Neural progenitor cell (in vitro differentiated cells): ENCODE measurements at regions not wholly inside any gene's neighbourhood (a gene's known extent, or its start where the extent isn't known, plus 50 kb on each side); places are given as distances from the start of the nearest gene placed in this dataset.

Source experiments
- CTCF ChIP-seq: fragments of 200-600 bp; sonication (generic); IDR thresholded peaks from 2 replicates; pipeline ENCODE4 v1.5.1; 2017; ENCODE audit warnings: antibody characterized with exemption, mild to moderate bottlenecking
- EZH2phosphoT487 ChIP-seq: fragments of 200-600 bp; sonication (generic); IDR thresholded peaks from 2 replicates; pipeline ENCODE4 v1.6.1; 2017; ENCODE audit warnings: antibody characterized with exemption

GRCh38 chr18:66046032-66046602 is 295.3 kb downstream of the CDH7 start:
- TF ChIP-seq CTCF (no peak), EZH2phosphoT487 (no peak)
